HG03139 (cell line): ENCODE measurements at regions not wholly inside any gene's neighbourhood (a gene's known extent, or its start where the extent isn't known, plus 50 kb on each side); places are given as distances from the start of the nearest gene placed in this dataset.
"Not testable (repeated sequence)": the region's sequence is repeated elsewhere in the genome, so short reads cannot be mapped to it uniquely, and the experiment has no call there.

Experiments
- ATAC-seq: cut with Tn5 transposase; IDR thresholded peaks from one replicate; pipeline ENCODE4 v1.9.1; 2021; ENCODE audit not compliant: unreplicated experiment

GRCh38 chr14:106480287-106480686, 953.9 kb downstream of the TMEM121 start:
- ATAC-seq, result not testable (repeated sequence)

DNA sequence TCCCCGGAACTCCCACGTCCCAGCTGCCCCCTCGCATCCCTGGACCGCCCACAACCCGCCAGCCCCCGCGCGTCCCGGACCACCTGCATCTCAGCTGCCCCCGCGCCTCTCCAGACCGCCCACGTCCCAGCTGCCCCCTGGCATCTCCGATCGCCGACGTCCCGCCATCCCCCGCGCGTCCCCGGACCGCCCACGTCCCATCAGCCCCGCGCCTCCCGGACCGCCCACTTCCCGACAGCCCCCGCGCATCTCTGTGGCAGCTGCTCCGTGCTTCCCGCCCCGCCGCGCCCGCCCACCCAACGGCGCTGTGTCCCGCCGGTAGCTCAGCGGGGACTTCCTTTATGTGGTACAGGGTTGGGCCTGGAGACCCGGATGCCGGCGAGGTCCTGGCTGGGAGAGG, 955.8 kb downstream of the TMEM121 start:
- not testable (repeated sequence) for ATAC-seq

- no peak for ATAC-seq
These were observed 961.2 kb downstream of the TMEM121 start for GRCh38 chr14:106487600-106487999.

DNA sequence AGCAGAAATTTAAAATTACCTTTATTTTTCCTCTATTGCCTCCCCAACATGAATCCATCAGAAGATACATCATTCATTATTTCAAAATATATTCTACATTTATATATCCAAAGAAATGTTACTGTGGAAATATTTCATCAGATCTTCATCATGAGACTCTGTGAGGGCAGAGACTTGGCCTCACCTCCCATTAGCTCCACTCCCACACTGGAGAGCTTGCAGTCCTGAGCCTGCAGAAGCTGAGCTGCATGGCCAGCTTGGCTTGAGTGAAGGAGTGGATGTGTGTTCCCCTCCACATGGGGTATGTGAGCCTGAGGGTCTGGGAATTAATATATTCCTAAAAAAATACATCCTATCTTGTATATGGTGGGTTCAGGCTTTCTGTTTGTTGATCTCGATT, 961.9 kb downstream of the TMEM121 start:
- ATAC-seq, result no peak

GRCh38 chr14:106489112-106489881, 962.9 kb downstream of the TMEM121 start:
- no peak for ATAC-seq

GRCh38 chr14:106490442-106490841, 964.1 kb downstream of the TMEM121 start:
- no peak for ATAC-seq

DNA sequence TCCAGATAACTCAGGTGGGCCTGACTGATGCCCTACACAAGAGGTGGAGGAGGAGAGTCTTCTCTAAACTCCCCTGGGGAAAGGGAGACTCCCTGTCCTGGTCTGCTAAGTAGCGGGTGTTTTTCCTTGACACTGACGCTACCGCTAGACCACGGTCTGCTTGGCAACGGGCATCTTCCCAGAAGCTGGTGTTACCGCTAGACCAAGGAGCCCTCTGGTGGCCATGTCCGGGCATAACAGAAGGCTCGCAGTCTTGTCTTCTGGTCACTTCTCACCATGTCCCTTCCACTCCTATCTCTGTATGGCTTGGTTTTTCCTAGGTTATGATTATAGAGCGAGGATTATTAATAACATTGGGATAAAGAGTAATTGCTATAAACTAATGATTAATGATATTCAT, 965.5 kb downstream of the TMEM121 start:
- no peak for ATAC-seq

- ATAC-seq, result no peak
These were observed 967.8 kb downstream of the TMEM121 start for GRCh38 chr14:106493962-106494823.

GRCh38 chr14:106500571-106500970, 974.2 kb downstream of the TMEM121 start:
- ATAC-seq, result no peak

DNA sequence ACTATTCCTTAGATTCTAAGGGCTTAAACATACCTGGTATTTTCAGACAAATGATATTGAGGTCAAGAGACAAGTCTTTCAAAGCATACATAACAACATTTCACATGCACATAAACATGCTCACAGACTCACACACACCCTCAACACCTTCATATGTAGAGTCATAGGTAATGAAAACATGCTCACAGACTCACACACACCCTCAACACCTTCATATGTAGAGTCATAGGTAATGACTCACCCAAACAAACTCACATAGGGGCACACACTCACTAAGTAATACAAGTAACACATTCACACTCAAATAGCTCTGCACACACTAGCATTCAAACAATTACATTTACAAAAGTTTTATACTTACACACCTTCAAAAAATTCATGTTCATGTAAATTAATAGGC, 975.5 kb downstream of the TMEM121 start:
- no peak for ATAC-seq

DNA sequence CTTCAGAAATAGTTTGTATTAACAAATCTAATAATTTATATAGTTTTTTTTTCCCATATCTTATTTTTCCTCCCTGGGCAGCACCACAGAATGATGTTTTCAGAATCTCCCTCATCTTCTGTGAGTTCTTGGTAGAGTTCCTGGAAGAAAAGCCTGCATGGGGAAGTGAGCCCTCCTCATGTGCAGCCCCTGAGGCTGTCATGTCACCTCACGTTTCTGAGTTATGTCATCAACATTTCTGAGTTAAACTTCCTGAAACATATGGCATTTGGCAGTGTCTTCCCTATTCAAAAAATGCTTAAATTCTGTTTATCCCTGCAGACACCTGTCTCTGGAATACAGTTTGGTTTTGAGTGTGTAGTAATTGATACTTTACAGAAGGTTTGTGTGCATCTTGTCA, 979.0 kb downstream of the TMEM121 start:
- no peak for ATAC-seq

DNA sequence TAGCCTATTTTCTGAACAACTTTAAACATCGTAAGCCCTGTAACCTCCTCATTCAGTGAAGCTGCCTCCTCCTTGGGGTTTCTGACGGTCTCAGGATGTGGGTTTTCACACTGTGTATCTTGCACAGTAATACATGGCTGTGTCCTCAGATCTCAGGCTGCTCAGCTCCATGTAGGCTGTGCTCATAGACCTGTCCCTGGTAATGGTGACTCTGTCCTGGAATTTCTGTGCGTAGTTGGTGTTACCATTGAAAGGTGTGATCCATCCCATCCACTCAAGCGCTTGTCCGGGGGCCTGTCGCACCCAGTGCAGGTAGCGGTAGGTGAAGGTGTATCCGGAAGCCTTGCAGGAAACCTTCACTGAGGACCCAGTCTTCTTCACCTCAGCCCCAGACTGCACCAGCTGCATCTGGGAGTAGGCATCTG, 980.5 kb downstream of the TMEM121 start:
- no peak for ATAC-seq

GRCh38 chr14:106507354-106507753, 981.0 kb downstream of the TMEM121 start:
- ATAC-seq, result no peak

GRCh38 chr14:106508216-106508615, 981.8 kb downstream of the TMEM121 start:
- ATAC-seq, result no peak

DNA sequence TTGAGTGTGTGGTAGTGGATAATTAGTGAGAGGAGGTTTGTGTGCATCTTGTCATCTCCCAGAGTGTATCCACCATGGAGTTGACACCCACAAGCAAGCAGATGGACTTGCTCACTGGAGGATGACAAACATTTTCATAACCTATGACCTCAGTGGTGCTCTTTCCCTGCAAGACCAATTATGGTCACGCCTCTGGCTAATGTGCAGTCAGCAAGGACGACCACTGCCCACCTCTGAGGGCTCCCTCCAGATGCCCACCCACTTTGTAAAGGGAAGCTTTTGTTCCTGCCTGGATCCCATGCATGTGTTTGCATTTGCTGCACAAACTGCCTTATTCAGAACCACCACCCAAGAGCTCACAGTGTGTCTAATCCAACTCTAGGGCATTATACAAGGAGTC, 982.8 kb downstream of the TMEM121 start:
- no peak for ATAC-seq

GRCh38 chr14:106509807-106510206, 983.4 kb downstream of the TMEM121 start:
- no peak for ATAC-seq

- no peak for ATAC-seq
These were observed 984.8 kb downstream of the TMEM121 start for GRCh38 chr14:106511006-106511799.

GRCh38 chr14:106511800-106512198, 985.4 kb downstream of the TMEM121 start:
- no peak for ATAC-seq

DNA sequence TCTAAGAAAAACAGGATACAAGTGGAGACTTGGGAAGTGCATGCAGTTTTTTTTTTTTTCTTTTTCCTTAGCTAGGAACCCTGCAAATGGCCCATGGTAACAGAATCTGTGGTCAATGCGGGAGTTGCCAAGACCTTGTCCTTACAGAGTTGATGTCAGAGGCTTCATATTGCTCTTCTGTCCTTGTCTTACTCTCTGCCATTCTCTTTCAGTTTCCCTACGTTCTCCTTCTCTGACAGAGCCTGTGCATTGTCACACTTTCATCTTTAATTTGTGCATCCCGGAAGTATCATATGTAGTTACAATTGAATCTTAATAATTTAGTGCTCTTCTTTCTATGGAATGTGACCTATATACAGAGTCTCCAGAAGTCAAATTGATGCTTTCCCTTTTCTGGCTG, 986.9 kb downstream of the TMEM121 start:
- ATAC-seq, result no peak

- ATAC-seq, result no peak
These were observed 991.9 kb downstream of the TMEM121 start for GRCh38 chr14:106518054-106518943.
